ENCODE measurements at regions not wholly inside any gene's neighbourhood (a gene's known extent, or its start where the extent isn't known, plus 50 kb on each side); places are given as distances from the start of the nearest gene placed in this dataset.

- RAD21 ChIA-PET (ENCODE audit: low non-redundant PET in 1 of 2, low total read pairs in 2 of 2, uncharacterized antibody in 2 of 2, unreplicated experiment in 2 of 2) = no interaction called here
- H3K9ac ChIP-seq (ENCODE audit: low read length) = no peak overlapping the region
- H3K36me3 ChIP-seq (ENCODE audit: control insufficient read depth in 1 of 2, insufficient read depth in 2 of 2, low read length in 2 of 2) = no peaks in the 10 kb centered on the region
- ATAC-seq = no peak
- intact Hi-C loops (cut with micrococcal nuclease) = no loop called here
- no peak for TF ChIP-seq CBX3 (IDR thresholded peaks at IDR 0.05; ENCODE audit: low read depth)
- TF ChIP-seq SIN3A (IDR thresholded peaks at IDR 0.05; ENCODE audit: low read depth) = no peak
- TF ChIP-seq, protein P1, sequence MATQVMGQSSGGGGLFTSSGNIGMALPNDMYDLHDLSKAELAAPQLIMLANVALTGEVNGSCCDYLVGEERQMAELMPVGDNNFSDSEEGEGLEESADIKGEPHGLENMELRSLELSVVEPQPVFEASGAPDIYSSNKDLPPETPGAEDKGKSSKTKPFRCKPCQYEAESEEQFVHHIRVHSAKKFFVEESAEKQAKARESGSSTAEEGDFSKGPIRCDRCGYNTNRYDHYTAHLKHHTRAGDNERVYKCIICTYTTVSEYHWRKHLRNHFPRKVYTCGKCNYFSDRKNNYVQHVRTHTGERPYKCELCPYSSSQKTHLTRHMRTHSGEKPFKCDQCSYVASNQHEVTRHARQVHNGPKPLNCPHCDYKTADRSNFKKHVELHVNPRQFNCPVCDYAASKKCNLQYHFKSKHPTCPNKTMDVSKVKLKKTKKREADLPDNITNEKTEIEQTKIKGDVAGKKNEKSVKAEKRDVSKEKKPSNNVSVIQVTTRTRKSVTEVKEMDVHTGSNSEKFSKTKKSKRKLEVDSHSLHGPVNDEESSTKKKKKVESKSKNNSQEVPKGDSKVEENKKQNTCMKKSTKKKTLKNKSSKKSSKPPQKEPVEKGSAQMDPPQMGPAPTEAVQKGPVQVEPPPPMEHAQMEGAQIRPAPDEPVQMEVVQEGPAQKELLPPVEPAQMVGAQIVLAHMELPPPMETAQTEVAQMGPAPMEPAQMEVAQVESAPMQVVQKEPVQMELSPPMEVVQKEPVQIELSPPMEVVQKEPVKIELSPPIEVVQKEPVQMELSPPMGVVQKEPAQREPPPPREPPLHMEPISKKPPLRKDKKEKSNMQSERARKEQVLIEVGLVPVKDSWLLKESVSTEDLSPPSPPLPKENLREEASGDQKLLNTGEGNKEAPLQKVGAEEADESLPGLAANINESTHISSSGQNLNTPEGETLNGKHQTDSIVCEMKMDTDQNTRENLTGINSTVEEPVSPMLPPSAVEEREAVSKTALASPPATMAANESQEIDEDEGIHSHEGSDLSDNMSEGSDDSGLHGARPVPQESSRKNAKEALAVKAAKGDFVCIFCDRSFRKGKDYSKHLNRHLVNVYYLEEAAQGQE (IDR thresholded peaks at IDR 0.05; ENCODE audit: low read depth) = no peak
- TF ChIP-seq TCF7L2 (IDR thresholded peaks at IDR 0.05; ENCODE audit: borderline replicate concordance, extremely low read depth, insufficient read depth, insufficient read length) = no peak
- no peak for TF ChIP-seq EZH2phosphoT487 (IDR thresholded peaks at IDR 0.05; ENCODE audit: borderline replicate concordance)
- no peak for TF ChIP-seq JUND (IDR thresholded peaks at IDR 0.05)
- no peak for TF ChIP-seq ZFX (IDR thresholded peaks at IDR 0.05)
- no peak for TF ChIP-seq EGR1 (IDR thresholded peaks at IDR 0.05; ENCODE audit: low read depth)
- TF ChIP-seq ATF3 (IDR thresholded peaks at IDR 0.05) = no peak
- TF ChIP-seq MAX (IDR thresholded peaks at IDR 0.05) = no peak
- no peak for TF ChIP-seq ZBTB33 (IDR thresholded peaks at IDR 0.05; ENCODE audit: extremely low read depth, insufficient replicate concordance, low read length)
- no peak for TF ChIP-seq POLR2AphosphoS5 (IDR thresholded peaks at IDR 0.05; ENCODE audit: low read depth, low read length)
- TF ChIP-seq EZH2 (IDR thresholded peaks at IDR 0.05) = no peak
- H3K4me3 ChIP-seq (replicated peaks in 1 of 2; ENCODE audit: low read depth in 1 of 2, low read length in 2 of 2) = no peak overlapping the region
- H3K4me1 ChIP-seq (ENCODE audit: control insufficient read depth in 1 of 2, insufficient read depth in 2 of 2, low read length in 2 of 2) = no peaks in the 10 kb centered on the region
- no peak overlapping the region for H2AFZ ChIP-seq (ENCODE audit: low read depth, low read length, poor library complexity, severe bottlenecking)
- DNase-seq (ENCODE audit: low read depth, low spot score) = no peak
- no peak overlapping the region for H3K4me2 ChIP-seq (ENCODE audit: low read length)
- H3K27me3 ChIP-seq (ENCODE audit: insufficient read depth, low read length) = no peaks in the 10 kb centered on the region
- no peaks in the 10 kb centered on the region for H4K20me1 ChIP-seq (ENCODE audit: insufficient read depth)
- CTCF ChIA-PET = no interaction called here
- H3K9me2 ChIP-seq (ENCODE audit: insufficient read depth) = no peaks in the 10 kb centered on the region
- H3K9me3 ChIP-seq (ENCODE audit: control insufficient read depth in 1 of 2, insufficient read depth in 1 of 2, low read depth in 1 of 2, low read length in 2 of 2) = no peaks in the 10 kb centered on the region
- POLR2A ChIA-PET = no interaction called here
- no peaks in the 10 kb centered on the region for H3K79me2 ChIP-seq (ENCODE audit: insufficient read depth, low read length)
- BruUV-seq (replicated peaks) = no TSS peak
- no peak overlapping the region for H3K27ac ChIP-seq (ENCODE audit: low read depth, low read length)
Measured at GRCh38 chr2:183456177-183456576, 331.9 kb downstream of the NUP35 start.
